HCEC 1CT (cell line): ENCODE measurements at regions not wholly inside any gene's neighbourhood (a gene's known extent, or its start where the extent isn't known, plus 50 kb on each side); places are given as distances from the start of the nearest gene placed in this dataset.
"Not testable (repeated sequence)": the region's sequence is repeated elsewhere in the genome, so short reads cannot be mapped to it uniquely, and the experiment has no call there.

ENCODE experiments used
- DNase-seq: peaks from one replicate; pipeline ENCODE4 v3.0.0-alpha.2; 2017

- not testable (repeated sequence) for DNase-seq
These were observed 309.1 kb downstream of the MTX2 start for GRCh38 chr2:176578292-176578691.

DNA sequence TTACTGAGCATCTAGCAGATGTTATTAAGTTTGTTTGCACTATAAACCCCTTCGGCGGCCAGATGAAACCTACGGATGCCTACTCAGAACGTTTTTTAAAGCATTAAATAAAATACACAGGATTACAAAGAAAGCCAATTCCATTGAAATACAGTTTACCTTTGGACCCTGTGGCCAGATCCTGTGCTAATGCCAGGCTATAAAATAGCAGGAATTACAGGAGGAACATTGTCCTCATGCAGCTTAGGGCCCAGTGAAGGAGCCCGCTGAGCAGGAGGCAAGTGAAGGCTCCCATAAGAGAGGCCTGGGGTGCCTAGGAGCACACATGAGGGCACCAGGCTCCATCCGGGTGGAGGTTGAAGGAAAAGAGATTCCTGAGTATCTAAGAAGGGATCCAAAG lies 310.4 kb downstream of the MTX2 start:
- DNase-seq, result no peak

DNA sequence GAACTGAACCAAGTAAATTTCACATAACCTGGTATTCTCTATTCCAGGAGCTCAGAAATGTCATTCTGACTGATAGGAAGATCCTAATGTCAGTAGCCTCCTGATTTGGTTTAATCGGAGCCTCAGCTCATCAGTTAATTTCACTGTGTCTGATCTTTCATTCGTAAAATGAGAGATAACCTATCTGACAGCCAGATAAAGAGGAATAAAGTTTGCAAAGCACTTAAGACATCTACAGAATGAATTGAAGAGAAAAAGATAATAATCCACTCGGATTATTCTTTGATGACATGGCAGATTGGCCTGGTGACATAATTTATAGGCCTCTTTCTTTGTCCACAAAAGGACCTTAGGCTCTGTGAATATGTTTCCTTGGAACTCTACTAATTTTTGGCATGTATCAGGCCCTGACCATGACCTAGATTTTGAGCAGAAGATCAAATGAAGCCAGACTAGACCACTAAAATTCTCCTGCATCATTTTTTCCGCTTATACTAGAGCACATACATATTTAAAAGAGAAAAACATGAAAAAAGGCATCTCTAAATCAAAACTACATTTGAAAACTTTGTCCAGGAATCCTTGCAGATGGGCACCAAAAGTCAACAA lies 312.4 kb downstream of the MTX2 start:
- DNase-seq, result no peak

DNA sequence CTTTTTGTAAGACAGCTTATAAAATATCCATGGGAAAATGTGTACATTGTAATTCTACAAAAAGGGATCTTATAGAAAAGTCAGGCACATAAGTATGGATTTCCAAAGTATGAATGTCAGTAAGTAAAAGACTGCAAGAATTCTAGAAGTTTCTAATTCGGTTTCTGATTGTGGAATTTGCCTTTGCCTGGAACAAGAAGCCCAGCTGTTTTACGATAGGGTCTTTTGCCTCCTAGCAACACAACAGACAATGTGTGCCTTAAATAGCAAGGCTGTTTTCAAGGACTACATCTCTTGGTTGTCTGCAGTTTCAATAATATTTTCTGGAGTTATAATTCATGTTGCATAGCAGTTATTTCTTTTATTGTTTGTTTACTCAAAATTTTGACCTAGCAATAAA lies 312.9 kb downstream of the MTX2 start:
- no peak for DNase-seq

- peak; percentile 94 for DNase-seq
These were observed 313.8 kb downstream of the MTX2 start for GRCh38 chr2:176582990-176583481.

DNA sequence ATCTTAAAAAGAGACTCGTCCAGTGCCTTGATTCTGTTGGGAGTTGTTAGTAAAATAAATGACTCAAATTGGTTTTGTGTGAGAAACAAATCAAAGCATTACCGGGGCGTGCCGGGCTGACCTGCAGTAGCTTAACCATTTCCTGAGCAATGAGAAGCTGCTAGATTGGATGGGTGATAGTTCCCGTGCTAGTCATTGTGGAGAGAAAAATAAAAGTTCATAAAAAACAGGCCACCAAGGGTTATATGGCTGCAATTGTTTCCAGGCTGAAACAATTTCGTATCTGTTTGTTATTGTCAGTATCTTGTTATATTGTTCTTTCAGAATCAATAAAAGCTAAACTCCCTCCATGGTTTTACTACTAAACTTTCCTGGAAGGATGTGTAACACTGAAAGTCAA lies 314.4 kb downstream of the MTX2 start:
- peak; percentile 67 for DNase-seq

DNA sequence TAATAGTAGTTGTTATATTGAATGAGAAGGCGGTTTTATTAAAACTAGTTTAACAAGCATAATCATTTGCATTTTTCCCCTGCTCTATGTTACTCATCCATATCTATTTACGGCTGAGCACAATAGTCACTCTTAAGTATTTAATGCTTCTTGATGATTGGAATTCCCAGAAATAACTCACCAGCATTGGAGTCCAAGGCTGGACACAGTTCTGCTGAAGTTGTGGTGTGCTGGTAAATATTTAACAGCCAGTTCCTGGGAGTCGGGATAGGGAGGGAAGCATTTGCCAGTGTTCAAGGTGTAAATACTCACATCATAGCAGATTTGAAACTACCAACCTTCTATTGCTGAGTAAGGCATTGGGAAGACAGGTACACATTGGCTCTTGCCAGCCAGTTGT lies 315.1 kb downstream of the MTX2 start:
- DNase-seq, result peak; percentile 54

- DNase-seq, result no peak
These were observed 316.0 kb downstream of the MTX2 start for GRCh38 chr2:176585291-176585690.

GRCh38 chr2:176585791-176586190 lies 316.5 kb downstream of the MTX2 start:
- DNase-seq, result no peak

DNA sequence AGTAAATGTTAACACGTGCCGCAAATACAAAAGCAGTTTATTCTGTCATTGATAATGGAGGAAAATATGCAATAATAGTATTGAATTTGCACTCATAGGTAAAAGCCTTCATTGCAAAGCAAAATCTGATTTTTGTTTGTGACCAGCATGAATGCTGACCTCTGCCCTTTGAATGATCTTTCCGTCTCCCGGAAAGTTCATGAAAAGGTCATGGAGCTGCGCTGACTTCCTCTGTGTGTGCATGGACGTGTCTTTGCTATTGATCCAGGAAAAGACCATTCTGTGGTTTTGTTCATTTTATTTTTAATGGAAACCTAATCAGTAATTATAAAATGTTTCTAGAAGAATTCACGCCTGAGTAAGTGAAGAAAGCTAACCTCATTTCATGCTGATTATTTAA lies 320.0 kb downstream of the MTX2 start:
- no peak for DNase-seq

DNA sequence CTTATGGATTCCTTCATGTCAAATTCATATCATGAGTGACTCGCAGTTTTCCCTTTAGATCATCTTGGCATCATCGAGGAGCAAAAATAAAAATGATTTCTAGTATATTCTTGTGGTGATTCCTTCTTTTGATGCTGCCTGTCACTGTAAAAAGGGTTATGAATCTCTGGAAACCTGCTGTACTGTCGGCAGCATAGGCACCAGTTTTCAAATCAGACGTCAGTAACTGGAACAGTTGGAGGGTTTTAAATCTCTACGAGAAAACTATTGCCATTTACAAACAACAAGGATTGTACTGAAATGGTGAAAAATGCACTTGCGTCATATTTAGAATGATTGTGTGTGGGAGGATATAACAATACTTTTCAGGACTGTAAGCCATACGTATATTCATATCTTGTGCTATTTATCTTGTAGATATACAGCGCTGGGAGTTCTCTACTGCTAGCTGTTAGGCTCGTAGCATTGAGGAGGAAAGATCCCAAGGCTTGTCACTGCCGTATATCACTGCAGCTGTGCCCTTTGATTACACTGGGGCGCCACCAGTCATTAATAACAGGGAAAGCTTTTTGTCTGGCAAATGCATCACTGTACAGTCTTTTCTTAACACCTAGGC lies 320.7 kb downstream of the MTX2 start:
- DNase-seq, result no peak

GRCh38 chr2:176592216-176592615 lies 323.0 kb downstream of the MTX2 start:
- no peak for DNase-seq

- no peak for DNase-seq
These were observed 326.7 kb downstream of the MTX2 start for GRCh38 chr2:176595986-176596385.

DNA sequence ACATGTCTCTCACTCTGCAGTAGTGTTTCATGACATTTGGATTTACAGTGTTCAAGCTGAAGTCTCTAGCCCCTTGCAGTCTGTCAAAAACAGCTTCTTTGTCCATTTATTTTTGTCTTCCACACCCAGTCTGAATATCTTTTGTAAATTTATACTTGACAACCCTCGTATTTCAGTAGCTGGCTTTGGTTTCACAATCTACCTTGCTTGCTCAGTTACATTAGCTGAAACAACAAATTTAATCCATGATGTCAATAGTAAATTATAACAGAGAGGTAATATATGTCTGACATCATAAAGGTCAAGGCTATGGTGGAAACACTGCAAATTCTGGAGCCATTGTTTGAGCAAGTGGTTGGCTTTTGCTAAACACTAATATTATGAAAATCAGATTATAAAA lies 328.7 kb downstream of the MTX2 start:
- no peak for DNase-seq

- no peak for DNase-seq
These were observed 329.1 kb downstream of the MTX2 start for GRCh38 chr2:176598351-176598750.

- no peak for DNase-seq
These were observed 330.7 kb downstream of the MTX2 start for GRCh38 chr2:176599796-176600485.

DNA sequence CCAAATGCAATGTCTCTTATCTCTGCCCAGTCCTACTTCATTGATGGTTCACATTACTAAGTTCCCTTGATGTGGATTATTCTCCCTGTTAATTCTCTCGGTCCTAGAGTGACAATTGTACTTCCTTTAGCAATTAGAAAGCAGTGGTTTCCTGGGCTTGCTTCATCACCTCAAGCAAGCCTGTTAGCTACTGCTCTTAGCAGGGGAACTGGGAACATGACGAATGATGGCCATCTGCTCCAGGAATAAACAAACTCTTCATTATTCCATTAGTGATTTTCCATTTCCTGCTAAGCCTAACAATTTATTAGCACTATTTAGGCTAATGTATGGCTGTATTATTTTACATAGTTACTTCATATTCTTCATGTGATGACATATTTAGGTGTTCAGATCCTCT lies 331.8 kb downstream of the MTX2 start:
- DNase-seq, result no peak

DNA sequence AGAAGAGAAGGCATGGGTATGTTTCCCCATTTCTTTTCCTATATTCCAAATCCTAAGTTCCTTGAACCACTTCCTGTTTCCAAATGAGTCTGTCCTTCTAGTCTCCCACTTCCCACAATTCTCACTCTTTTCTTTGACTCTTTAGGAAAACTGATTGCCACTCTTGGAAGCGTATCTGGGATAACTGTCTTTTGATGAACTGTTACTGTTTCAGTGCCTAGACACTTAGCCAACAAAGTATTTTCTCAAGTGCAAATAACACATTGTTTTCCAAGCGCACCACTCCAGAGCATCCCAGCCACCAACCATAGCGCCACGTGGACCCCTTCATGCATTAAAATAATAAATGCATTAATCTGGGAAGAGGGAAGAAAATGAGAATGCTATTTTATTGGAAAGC lies 342.8 kb downstream of the MTX2 start:
- DNase-seq, result no peak

GRCh38 chr2:176612736-176613135 lies 343.5 kb downstream of the MTX2 start:
- peak; percentile 29 for DNase-seq

DNA sequence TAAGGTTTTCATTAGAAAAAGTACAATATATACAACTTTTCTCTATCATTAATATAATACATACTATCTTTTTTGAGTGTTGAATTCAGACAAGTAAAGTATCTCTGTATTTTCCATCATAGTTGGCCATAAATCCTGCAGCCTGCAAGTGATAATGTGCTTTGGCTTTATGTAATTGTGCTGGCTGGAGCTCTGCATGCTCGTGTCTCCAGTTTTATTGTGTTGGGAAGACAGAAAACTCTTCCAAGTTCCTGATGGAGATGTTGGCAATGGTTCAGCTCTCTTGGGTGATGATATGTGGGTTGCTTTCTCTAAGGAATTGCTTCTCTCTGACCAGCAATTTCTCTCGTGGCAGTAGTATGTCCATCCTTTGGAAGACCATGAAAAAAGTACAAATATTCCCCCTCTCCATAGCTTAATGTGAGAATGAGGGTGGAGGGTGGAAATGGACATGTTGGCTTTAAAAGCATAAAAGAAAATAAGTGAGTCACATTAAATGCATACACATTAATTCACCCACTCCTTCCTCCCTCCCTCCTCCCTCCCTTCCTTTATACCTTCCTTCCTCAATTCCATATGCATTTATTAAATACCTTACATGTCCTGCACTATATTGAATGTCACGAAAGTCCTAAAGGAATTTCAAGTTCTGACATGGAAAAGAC lies 344.2 kb downstream of the MTX2 start:
- no peak for DNase-seq

DNA sequence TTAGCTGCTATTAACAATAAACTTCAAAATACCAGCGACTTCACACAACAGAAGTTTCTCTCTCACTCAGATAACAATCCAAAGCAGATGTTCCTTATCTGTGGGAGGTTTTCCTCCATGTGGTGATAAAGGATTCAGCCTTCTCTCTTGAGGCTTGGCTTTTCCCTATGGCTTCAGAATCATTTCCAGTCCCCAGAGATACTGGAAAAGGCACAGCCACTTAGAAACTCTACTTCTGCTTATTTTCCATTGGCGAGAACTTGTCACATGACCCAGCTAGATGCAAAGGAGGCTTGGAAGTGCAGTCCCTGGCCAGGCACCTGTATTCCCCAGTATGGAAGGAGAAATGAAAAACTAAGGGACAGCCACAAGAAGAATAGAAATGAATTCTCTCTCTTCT lies 344.8 kb downstream of the MTX2 start:
- DNase-seq, result no peak

DNA sequence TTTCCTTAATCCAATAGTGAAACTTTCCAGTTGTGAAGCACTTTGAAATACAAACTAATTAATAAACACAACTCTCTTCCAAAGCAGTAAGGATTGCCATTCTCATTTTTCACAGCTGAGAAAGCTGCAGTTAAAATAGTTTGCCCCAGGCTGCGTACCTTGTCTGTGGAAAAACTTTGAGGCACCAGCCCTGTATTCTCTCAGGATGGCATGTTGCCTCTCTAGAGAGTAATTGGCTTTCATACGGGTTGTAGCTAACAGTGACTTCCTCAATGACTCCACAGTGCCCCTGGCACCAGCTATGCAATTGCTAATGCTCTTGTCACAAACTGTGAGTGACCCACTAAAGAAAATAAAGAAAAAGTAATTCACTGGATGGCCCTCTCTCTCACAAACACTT lies 345.7 kb downstream of the MTX2 start:
- no peak for DNase-seq

GRCh38 chr2:176619504-176619903 lies 350.3 kb downstream of the MTX2 start:
- DNase-seq, result no peak

- DNase-seq, result no peak
These were observed 352.1 kb downstream of the MTX2 start for GRCh38 chr2:176621350-176621749.
